CD4-positive, alpha-beta T cell treated with Interleukin-12 subunit alpha and Interleukin-12 subunit beta, for 1 hour (primary cell): ENCODE measurements at regions not wholly inside any gene's neighbourhood (a gene's known extent, or its start where the extent isn't known, plus 50 kb on each side); places are given as distances from the start of the nearest gene placed in this dataset.

Source experiments
- DNase-seq: peaks from one replicate; pipeline ENCODE4 v3.0.0-alpha.2; 2020

DNA sequence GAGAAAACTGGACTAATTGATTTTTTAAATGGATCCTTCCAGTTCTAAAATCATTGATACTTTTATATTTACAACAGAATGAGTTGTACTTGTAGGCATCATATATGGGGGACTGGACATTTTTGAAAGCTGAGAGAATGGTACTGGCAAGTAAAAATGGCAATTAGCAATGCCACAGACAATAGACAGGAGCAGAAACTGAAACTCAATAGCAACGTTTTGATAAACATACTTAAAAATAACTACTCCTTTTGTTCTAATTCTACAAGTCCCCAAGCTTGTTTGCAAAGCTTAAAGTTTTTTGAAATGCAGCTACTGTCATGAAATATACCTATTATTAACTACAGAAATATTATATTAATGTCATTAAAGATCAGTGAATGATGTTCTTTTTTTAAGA, 52.8 kb upstream of the FBXL7 start:
- no peak for DNase-seq

DNA sequence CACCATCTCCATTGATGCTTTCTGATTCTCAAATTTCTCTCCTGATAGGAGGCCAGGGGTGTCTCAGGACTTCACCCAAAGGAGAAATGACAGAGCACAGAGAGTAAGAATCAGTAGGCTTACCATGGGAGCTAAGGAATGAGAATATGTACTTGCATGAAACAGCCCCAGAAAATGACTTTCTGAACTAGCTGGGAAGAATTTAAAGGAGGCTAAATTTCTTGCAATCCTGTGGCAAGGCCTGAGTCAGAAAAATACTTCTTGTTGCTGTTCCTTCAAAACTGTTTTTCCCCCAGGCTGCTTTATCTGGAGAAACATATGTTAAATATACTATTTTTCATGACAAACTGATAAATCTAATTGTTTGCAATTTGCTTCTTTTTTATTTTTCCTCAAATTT, 53.4 kb upstream of the FBXL7 start:
- DNase-seq = no peak

DNA sequence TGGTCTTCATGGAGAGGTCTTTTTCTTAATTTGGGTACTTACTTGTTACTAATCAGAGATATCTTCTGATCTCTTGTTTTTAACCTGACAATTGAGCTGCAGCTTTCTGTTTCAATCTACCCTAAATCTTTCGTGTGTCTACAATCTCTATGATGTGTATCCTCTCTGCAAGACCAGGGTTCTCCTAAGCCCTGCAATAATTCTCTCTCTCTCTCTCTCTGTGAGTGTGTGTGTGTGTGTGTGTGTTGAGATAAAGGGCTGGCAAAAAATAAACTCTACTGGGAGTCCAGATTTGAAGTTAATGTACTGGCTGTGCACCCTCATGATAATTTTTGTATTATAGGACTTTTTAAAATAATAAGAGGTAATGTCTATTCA, 57.8 kb upstream of the FBXL7 start:
- DNase-seq = no peak

DNA sequence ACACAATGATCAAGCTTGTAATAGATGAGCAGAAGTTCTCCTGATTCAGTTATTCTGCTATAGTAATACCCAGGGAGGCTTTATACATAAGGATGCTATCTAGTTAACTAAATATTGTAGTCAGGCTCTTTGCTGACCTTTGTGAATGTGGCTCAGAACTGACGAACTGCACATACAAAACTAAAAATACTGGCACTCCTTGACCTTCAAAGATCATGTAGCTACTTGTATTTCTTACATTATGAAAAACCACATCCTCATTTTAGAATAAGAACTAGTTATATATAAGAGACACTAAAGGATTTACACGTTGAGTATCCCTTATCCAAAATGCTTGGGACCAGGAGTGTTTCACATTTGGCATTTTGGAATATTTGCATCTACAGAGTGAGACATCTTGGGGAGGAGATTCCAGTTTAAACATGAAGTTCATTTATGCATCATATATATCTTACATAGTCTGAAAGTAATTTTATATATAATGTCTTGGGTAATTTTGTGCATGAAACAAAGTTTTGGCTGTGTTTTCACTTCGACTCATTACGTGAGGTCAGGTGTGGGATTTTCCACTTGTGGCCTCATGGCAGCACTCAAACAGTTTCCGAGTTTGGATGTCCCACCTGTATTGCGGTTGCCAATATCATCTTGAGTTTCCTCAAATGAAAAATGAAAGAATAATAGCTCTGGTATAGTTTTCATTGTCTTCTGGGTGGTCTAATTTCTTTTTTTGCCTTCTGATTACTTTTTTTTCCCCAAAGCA, 58.4 kb upstream of the FBXL7 start:
- DNase-seq = no peak

DNA sequence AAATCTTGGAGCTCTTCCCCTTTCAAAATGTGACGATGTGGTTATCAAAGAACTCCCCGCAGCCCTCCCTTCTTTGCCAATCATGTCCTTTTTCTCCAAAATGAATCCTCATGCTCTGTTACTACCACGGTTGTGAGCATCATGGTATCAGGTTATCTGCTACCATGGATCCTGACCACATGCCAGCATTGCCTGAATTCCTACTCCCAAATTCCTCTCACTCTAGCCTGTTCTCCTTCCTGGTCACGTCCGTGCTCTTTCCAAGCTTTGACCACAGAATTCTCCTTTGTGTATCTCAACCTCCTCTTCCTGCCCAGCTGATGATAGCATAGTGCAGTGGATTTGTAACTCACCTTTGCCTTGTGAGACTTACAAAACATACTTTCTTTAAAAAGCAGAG, 59.5 kb upstream of the FBXL7 start:
- no peak for DNase-seq

DNA sequence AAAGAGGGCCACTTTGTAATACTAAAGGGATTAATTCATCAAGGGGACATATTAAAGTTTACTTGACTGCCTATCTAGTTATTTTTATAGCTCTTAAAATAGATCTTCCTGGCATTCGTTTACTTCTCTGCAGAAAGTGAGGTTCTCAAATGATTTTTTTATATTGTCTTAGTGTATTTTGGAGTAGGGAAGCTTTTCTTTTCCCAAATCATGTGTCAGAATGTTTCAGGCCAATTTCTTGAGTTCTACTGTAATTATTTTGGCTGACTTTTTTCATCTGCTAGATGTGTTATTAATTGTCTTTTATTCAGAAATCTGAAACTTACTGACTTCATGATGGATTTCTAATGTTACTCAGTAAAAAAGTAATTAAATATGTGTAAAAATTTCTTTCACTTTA, 60.2 kb upstream of the FBXL7 start:
- DNase-seq = no peak

DNA sequence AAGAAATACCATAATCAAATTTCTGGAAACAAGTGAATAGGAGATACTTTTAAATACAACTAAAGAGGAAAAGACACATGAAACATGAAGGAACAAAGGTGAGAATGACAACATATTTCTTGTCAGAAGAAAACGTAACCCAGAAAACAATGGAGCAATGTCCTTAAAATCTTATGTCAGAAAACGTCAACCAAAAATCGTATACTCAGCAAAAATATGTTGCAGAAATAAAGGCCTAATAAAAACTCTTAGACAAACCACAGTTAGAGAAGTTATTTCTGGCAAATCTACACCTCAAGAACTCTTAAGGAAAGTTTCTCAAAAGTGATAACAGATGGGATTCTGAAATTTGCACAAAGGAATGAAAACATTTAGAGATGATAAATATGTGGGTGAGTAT, 66.3 kb upstream of the FBXL7 start:
- DNase-seq = no peak

DNA sequence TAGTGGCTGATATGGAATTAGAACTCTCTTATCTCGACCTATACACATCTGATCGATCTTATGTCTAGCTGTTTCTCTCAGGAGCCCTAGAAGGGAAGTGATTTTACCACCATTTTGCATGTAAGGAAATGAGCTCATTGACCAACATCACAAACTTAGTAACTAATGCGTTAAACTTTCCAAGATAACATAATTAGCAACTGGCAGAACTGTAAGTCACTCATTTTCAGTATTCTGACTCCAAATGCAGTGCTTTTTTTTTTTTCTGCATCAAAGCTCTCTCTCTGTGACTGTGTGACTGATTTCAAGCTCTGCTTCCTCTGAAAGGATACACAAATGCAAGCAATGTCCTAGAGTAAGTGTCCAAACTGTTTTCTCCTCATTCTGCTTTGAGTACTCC, 68.1 kb upstream of the FBXL7 start:
- no peak for DNase-seq

DNA sequence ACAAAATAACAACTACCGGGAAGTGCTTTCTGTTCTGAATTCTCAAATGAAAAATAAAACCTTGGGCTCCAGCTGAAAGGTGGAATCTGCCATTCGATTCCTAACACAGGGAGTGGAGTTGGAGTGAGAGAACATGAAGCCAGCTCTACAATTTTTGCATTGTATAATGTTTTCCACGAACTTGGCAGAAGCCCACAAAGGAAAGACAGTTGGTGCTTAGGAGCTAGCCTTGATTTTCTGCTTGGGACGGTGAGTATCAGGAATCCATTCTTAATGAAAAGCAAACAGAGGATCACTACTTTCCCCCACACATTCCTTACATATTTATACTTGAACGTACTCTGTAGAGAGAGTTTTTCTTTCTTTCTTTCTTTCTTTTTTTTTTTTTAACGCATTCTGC, 74.2 kb upstream of the FBXL7 start:
- no peak for DNase-seq

DNA sequence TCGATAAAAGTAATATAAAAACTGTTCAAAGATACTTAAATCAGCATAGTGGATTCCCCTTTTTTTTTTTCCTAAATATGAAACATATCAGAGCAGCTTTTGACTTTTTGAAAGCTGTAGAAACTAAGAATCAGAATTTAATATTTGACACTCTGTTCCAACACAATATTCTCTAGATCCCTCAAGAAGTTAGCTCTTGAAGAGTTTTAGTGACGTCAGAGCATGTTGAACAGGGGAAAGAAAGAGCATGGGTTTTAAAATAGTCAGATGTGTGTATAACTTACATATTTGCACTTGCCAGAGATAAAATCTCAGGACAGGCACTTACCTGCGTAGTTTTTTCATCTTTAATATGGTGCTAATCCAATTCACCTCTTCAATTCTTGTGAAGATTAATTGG, 75.2 kb upstream of the FBXL7 start:
- no peak for DNase-seq

DNA sequence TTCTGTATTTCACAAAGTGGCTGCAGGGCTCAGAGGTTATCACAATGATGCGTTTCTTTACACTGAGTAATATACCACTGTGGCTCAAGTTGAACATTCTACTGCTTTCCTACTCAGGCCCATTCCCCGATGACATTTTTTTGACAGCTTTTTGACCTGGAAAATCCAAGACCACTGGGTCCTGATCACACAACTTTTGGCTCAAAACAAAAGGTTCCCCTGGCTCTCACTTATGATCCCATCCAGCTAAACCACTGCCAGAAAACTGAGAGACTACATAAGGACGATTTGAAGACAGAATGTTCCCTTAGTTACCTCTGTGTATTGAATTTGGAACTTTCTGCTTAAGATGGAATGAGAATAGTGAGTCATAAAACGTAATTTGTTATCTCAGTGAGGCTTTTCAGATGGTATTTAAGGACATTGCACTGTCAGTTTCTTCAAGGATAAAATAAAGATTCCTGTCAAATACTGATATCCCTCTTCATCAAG, 78.0 kb upstream of the FBXL7 start:
- DNase-seq = no peak

DNA sequence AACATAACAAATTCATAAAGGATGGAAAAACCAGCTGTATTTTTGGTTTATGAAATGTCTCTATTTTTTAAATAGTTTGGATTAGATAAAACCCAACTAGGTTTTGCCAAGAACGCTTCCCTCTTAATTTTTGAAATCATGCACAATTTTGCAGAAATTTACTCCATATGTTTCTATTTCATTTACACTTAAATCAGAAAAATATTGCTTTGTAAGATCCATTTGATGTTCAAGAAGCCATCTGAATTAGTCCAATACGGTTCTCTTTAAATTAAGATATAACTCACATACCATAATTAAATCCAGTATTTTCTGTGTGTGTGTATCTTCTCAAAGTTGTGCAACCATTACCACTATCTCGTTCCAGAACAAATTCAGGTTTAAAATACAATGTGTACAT, 78.6 kb upstream of the FBXL7 start:
- no peak for DNase-seq

DNA sequence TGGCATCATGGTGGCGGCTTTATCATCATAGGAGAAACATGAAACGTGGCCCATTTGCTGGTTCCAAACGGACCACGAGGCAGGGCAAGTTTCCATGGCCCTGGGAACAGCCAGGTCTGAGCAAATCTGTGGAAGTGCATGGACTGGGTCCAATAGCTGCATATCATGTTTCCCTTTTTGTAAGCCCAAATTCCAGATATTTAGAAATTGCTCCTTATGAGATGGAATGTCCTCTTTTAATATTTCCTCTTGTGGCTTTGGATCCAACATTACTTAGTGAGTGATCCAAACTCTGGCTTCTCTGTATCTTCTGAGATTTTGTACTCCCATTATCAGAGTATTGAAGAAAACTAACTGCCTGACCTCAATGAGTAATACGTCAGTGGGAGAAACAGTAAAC, 79.8 kb upstream of the FBXL7 start:
- DNase-seq = no peak

DNA sequence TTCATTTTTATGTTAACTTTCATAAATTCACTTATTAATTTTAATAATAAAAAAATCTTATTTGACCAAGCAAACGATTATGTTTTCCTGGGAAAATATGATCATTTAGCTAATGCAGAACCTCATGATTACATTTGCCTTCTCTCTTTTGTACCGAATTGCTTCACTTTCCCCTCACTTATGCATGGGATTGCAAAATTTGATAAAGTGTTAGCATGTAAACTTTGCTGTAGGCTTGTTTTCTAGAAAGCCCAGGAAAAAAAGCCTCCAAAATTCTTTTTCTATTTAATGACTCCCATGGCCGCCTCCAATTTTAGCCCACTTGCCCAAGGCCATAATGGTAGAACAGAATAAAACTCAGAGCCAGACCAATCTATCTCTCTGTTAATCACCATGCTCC, 82.8 kb upstream of the FBXL7 start:
- no peak for DNase-seq

DNA sequence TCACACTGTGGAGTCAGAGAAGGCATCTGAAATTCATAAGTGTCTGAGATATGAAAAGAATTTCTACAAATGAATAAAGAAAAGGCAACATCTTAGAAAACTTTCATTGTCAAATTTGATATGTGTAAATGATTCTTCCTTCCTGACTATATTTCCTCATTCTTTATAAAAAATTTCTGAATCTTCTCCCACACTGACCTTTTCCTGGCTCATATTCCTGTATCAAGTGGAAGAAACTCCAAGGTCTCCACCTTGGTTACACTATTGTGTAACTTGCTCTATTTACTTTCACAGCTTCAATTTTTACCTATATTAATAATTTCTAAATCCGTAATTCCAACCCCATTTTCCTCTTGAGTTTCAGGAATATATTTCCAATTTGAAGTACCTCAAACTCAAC, 93.5 kb upstream of the FBXL7 start:
- no peak for DNase-seq

DNA sequence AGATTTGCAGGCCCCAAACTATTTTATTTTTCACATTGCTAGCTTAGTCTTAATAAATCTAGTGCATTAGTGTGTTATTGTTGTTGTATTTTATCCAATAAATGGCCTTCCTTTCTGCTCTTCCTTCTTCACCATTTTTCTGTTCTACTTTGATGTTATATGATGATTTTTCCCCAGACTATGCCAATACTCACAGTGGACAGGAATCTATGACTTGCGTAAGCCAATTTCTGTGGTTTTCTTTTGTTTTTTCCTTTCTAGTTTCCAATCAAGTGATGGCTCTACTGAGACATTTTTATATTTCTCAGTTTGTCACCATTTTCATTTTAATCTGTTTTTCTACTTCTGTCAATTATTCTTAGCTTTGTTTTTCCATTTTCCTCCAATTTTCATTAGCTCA, 106.8 kb upstream of the FBXL7 start:
- no peak for DNase-seq

DNA sequence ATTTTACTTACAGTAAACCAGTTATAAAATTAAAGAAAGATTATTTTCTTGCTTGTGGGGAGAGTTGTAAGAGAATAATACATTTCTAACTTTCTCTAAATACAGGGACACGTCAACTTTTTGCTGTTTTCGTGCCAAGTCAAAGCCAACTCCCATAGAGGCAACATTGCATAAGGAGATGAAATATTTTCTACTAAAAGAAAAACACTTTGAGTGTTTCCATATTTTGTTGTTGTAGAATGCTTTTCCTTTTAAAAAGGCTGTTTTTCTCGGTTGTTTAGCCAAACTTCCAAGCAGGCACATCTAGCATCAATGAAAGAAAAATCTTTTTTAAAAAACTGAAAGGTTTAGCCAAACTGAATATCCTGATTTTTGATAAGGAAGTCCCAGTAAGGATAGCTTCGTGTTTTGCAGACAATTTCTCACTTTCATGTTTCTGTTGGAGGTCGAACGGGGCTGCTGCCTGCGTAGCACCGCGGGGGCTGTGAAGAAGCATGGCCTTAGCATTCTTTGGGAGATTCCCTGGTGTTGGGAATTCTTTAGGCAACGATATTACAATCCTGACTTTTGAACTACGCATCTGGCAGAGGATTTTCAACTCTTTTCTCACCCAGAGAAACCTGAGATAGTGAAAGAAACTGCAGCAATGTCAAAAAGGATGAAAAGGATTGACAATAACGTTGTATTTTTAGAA, 108.1 kb upstream of the FBXL7 start:
- no peak for DNase-seq

DNA sequence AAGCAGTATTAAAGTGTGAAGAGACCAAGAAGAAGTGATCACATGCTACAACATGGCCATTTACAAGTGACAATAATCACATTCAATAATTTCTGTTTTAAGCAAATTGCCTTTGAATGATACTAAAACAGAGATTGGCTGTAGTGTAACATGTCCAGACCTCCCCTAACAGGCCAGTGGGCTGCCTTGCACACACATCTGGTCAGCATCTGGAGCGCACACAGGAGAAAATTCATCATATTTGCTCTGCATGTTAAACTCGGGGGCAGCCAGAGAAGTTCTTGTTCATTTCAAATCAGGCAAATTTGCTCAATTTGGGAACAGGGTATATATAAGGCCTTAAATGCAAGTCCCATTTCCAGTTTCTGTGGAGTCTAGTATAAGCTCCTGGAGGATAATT, 111.1 kb upstream of the FBXL7 start:
- DNase-seq = no peak

DNA sequence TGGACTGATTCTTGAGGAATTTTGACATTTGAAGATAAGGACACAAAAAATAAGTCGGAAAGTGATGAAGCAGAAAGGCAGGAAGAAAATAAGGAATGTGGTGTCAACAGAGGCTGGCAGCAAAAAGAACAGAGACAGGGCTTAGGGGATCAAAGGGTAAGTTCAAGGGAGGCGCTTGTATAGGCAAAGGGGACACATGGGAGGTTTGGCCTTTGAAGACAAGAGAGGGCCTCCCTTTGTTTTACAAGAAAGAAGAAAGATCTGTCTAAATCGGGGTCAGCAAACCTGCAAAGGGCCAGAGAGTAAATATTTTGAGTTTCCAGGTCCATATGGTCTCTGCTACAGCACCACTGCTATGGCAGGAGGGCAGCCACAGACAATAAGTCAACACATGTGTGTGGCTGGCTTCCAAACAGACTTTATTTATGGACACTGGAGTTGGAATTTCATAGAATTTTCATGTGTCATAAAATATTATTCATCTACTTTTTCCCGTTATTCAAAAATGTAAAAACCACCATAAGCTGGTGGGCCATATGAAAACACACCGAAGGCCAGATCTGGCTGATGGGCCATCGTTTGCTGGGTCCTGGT, 112.0 kb upstream of the FBXL7 start:
- no peak for DNase-seq

DNA sequence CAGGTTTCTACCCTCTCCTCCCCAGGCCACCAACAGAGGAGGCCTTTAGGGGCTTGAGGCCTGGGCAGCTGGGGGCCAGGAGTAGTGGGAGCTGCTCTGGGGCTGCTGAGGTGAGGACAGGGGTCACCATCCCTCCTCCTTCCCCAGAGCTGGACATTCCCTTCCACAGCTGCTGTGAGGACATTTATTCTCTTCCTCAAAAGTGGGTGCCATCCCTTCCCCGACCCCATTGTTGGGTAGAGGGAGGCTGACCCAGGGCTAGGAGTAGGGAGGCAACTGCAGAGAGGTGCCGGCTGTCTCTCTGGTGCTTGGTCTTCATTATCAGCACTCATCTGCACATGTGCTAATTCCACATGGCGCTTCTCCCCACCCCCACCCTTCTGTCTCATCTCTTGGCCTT, 113.9 kb upstream of the FBXL7 start:
- no peak for DNase-seq

DNA sequence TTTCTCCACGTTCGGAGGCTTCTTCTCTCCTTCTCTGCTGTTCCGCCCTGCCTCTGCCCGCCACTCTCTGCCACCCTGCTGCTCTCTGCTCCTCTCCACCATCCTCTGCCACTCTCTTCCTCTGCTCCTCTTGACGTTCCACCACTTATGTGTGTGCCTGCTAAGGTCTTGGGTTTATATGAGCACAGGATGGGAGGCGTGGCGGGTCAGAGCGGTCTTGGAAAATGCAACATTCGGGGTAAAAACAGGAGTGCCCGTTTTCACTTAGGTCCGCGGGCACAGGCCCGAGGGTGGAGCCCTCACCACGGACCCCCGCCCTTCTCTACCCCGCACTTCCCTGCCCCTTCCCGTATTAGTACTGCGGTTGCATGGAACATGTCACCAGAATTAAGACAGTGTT, 114.4 kb upstream of the FBXL7 start:
- DNase-seq = no peak

DNA sequence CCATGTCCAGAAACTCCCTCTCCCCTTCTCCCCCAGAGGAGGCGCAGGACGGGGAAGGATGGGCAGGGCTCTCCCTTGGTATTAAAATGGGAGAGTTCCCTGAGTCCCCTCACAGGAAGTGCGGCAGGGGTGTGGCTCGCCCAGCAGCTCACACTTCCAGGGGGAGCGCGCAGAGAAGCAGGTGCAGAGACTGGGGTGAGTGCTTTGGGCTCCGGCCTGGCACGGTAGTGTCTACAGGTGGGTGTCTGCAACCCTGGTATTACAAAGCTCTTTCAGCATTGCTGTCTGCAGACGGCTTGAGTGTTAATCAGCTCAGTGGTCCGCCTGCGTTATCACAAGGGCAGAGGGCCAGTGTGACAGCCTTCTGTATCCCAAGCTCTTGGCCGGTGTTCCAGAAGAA, 114.9 kb upstream of the FBXL7 start:
- no peak for DNase-seq

DNA sequence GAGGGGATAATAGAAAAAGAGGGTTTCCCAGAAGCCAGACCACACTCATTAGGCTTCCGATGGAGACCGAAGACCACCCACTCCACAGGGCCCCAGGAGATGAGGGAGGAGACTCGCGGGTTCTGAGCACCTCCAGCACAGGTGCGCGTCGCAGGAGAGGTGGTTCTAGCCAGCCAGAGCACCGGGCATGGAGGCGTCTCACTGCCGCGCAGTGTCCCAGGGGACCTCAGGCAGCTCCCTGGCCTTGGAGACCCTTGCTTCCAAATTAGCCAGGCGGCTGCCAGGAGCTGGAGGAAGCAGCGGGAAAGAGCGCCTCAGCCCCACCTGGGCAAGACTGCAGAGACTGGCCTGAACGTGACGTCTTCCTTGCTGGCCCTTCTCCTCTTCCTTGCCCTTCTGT, 115.4 kb upstream of the FBXL7 start:
- no peak for DNase-seq

DNA sequence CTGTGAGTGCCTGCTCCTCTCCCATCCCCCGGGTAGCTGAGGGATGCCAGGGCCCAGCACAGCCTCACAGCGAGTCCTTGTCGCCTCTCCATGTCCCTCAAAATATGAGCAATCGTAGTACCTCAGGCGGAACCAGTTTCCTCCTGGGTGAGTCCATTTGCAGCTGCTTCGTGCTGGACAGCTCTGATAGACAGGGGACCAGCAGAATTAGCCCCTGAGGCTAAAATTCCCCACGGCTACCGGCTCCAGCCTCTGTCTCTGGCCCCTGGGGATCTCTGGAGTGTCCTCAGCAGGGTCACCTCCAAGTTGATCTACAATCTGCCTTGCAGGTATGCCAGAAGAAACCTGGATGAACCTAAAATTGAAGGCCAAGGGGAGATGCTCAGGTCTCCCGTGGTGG, 115.8 kb upstream of the FBXL7 start:
- DNase-seq = no peak

DNA sequence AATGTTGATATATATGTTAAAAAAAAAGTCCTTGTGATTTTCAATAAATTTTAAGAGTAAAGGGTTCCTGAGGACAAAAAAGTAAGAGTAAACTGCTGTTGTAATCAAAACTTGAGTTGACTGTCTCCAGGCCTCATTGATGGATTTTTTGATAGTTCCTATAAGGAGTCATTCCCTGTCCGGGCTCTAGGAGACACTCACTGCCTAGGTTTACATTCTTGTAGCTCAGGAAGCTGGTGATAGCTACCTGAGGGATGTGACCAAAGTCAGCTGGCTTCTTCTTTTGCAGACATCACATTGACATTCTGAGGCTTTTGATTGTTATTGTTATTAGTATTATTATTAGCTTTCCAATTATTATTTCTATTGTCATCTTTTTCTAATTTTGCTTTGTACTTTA, 116.5 kb upstream of the FBXL7 start:
- DNase-seq = no peak
